RWPE1 (cell line): ENCODE measurements at regions not wholly inside any gene's neighbourhood (a gene's known extent, or its start where the extent isn't known, plus 50 kb on each side); places are given as distances from the start of the nearest gene placed in this dataset.

ENCODE experiments used
- CTCF ChIA-PET: fragments of 350-600 bp; sonication (Branson Sonifier 250); formaldehyde crosslinking; extraction: SDS; loops from one replicate; lab custom pipeline; 2021; lab: Yijun Ruan, JAX
- POLR2A ChIA-PET: fragments of 400-600 bp; formaldehyde crosslinking; extraction: SDS; loops from one replicate; lab custom pipeline; 2020; ENCODE audit warnings: antibody characterized with exemption; ENCODE audit not compliant: low non-redundant PET; lab: Yijun Ruan, JAX
- DNase-seq: peaks from one replicate; pipeline ENCODE4 v3.0.0; 2012; ENCODE audit warnings: low spot score
- H3K27ac ChIP-seq: fragments of 450-650 bp; 2 replicates; pipeline ENCODE4 v1.5.1; 2017
- CTCF ChIP-seq: fragments of 450-650 bp; conservative IDR thresholded peaks from 2 replicates; pipeline ENCODE4 v1.5.1; 2017; ENCODE audit warnings: low read depth, mild to moderate bottlenecking

DNA sequence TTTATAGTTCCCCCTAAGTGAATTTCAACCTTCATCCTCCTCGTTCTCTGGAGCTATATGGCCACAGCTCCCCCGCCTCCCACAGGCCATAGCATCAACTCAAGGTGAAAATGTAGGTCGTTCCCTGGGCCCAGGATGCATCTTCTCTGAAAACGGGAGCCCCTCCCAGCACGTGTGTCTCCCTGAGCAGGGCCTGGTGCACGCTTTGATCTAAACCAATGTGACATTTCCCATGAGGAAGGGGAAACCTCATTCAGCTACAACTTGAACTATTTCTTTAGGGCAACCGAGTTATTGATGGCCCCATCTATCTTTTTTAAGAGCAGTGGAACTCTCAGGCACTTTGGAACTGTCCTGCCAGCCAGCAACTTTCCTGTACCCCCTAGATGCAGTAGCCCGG, 57.8 kb upstream of the BACE2 start:
- DNase-seq, result no peak
- H3K27ac ChIP-seq, result no peak overlapping the region
- ChIA-PET POLR2A (no interaction called here), CTCF (interaction anchor here (0.6 to 0.7 kb wide), 2 partner anchors 231 to 426 kb away, joined by 3 to 4 read pairs; no protein-coding TSS in a partner anchor)
- TF ChIP-seq CTCF, result no peak

DNA sequence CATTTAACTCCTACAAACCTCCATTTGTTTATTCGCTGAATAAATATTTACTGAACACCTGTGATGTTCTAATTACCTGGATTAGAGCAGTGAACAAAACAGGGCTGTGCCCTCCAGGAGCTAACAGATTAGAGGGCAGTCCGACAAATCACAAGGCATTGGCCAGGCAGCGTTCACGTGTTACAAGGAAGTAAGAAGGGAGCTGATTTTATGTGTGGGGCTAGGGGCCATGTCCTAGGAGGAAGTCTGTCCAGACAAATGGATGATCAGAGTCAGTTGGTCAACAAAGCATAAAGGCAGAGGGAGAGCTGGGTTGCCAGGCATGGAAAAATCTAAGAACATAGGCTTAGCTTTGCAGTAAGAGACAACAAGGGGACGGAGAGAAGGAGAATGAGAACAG, 57.3 kb upstream of the BACE2 start:
- TF ChIP-seq CTCF, result no peak
- CTCF ChIA-PET, result no interaction called here
- POLR2A ChIA-PET, result no interaction called here
- H3K27ac ChIP-seq, result no peak overlapping the region
- no peak for DNase-seq

DNA sequence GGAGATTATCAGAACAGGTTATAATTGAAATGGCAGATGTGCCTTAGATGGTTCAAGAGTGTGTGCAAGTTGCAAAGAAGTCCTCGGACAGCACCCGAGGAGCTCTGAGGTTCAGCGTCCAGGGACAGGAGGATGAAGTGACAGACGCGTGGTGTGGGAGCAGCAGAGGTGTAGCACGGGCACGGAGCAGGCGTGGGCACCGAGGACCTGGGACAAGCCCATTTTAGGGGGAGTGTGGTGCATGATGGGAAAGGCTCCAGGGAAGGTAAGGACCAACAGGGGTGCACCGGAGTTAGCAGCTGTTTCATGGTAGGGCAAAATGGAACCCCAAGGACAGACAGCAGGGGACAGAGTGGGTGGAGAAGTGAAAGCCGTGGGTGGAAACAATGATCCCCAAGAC, 56.3 kb upstream of the BACE2 start:
- H3K27ac ChIP-seq, result no peak overlapping the region
- TF ChIP-seq CTCF, result no peak
- POLR2A ChIA-PET, result no interaction called here
- CTCF ChIA-PET, result no interaction called here
- no peak for DNase-seq

DNA sequence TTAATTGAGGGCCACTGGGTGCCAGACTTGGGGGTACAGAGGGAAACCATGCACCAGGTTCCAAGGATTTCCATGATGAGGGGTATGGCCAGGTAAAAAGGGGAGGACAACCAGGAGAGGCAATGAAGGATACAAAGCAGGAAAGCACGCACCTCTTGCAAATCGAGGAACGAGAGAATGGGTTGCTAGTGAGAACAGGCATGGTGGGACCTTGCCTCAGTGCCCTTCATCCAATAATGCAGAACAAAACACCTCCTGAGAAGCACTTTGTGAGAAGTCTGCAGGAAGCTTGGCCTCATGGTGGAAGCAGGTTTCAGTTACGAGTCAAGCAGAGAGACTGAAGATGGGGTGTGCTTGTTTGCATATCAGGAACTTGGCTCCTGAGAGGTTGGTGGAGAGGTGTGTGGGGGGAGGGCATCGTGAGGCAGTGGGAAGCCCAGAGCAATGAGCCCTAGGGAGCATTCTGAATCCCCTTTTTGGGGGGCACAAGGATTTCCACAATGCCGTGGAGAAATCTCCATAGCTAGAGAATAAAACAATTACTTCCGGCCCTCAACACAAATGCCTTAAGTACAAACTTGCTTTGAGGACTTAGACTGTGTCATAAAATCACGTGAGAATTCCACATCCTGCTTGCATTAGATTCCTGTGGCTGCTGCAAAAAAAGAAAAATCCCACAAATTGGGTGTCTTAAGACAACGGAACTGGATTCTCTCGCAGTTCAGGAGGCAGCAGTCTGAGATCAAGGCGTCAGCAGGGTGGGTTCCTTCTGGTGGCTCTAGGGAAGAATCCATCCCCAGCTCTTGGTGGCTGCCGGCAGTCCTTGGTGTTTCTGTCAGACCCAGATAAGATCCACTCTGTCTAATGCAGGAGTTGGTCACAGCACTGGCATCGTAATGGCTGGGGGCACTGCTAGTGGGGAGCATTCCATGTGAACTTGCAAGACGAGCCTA, 54.9 kb upstream of the BACE2 start:
- no peak for DNase-seq
- no peak for TF ChIP-seq CTCF
- ChIA-PET POLR2A (no interaction called here), CTCF (interaction anchor here (0.6 to 0.7 kb wide), 2 partner anchors 21 to 30 kb away, joined by 3 to 5 read pairs; no protein-coding TSS in a partner anchor)
- no peak overlapping the region for H3K27ac ChIP-seq

DNA sequence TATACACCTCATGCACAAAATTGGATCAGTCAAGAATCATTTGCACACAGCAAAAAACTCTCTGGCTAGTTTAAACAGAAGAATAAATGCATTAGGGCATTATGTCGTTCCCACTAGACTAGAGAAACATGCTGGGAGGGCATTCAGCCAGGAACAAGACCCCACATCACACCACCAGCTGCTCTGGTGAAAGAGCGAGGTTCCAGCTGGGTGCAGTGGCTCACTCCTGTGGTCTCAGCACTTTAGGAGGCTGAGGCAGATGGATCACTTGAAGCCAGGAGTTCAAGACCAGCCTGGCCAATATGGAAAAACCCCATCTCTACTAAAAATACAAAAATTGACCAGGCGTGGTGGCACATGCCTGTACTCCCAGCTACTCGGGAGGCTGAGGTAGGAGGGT, 52.1 kb upstream of the BACE2 start:
- no peak overlapping the region for H3K27ac ChIP-seq
- no peak for DNase-seq
- ChIA-PET CTCF (no interaction called here), POLR2A (no interaction called here)
- no peak for TF ChIP-seq CTCF
